Vagina (tissue), 2 donors: ENCODE measurements at regions not wholly inside any gene's neighbourhood (a gene's known extent, or its start where the extent isn't known, plus 50 kb on each side); places are given as distances from the start of the nearest gene placed in this dataset.

Source experiments
- DNase-seq, 2 donors: peaks; one replicate each; pipeline ENCODE4 v3.0.0-alpha.2; 2017; ENCODE audit errors: extremely low spot score in 2 of 2
- H3K27ac ChIP-seq: fragments of 200-600 bp; sonication (generic); one replicate; pipeline ENCODE4 v1.5.1; 2019
- H3K27me3 ChIP-seq: fragments of 200-600 bp; sonication (generic); one replicate; pipeline ENCODE4 v1.5.1; 2019
- H3K36me3 ChIP-seq, 2 donors: fragments of 200-600 bp; sonication (generic); one replicate each; pipeline ENCODE4 v1.5.1; 2017 to 2019
- H3K4me1 ChIP-seq: fragments of 200-600 bp; sonication (generic); one replicate; pipeline ENCODE4 v1.5.1; 2019
- H3K4me3 ChIP-seq, 2 donors: fragments of 200-600 bp; sonication (generic); 1 replicate in 1 of 2; 2 replicates in 1 of 2; pipeline ENCODE4 v1.5.1; 2016 to 2019
- H3K9me3 ChIP-seq: fragments of 200-600 bp; sonication (generic); one replicate; pipeline ENCODE4 v1.5.1; 2019
- CTCF ChIP-seq, 3 experiments: fragments of 450-650 bp in 2 of 3; fragments of 200-600 bp in 1 of 3; sonication (generic) in 1 of 3; IDR thresholded peaks; one replicate each; pipeline ENCODE4 v1.5.1; 2017 to 2019; ENCODE audit warnings: antibody characterized with exemption in 3 of 3, mild to moderate bottlenecking in 2 of 3, moderate library complexity in 2 of 3
- POLR2A ChIP-seq, 2 donors: fragments of 450-650 bp; IDR thresholded peaks; one replicate each; pipeline ENCODE4 v1.6.1; 2017; ENCODE audit warnings: antibody characterized with exemption in 2 of 2, mild to moderate bottlenecking in 2 of 2, moderate library complexity in 2 of 2
- POLR2AphosphoS5 ChIP-seq, 2 donors: sonication (generic); formaldehyde crosslinking; IDR thresholded peaks; one replicate each; pipeline ENCODE4 v1.9.0; 2017; ENCODE audit warnings: antibody characterized with exemption in 2 of 2, mild to moderate bottlenecking in 2 of 2, low read depth in 1 of 2; ENCODE audit not compliant: insufficient read depth in 1 of 2
- intact Hi-C: fragments of 100-400 bp; cut with DNase I; formaldehyde crosslinking; loops from one replicate; pipeline ENCODE4 v1.15.1; 2023

- Histone ChIP-seq H3K4me1 (no peaks in the 10 kb centered on the region), H3K36me3 (no peaks in the 10 kb centered on the region), H3K27ac (no peak overlapping the region), H3K4me3 (no peak overlapping the region), H3K9me3 (no peaks in the 10 kb centered on the region), H3K27me3 (no peaks in the 10 kb centered on the region)
- intact Hi-C loops: no loop called here
- no peak for DNase-seq
- TF ChIP-seq POLR2A (IDR thresholded peaks at IDR 0.05) (no peak), POLR2AphosphoS5 (IDR thresholded peaks at IDR 0.05; ENCODE audit: insufficient read depth in 1 of 2, low read depth in 1 of 2) (no peak), CTCF (IDR thresholded peaks at IDR 0.05) (no peak)
Observed at GRCh38 chr7:13454916-13455592, 534.4 kb downstream of the ETV1 start.

GRCh38 chr7:13457790-13458189, 531.7 kb downstream of the ETV1 start:
- H3K36me3 ChIP-seq: no peaks in the 10 kb centered on the region

GRCh38 chr7:13466874-13467547, 522.5 kb downstream of the ETV1 start:
- H3K9me3 ChIP-seq: no peaks in the 10 kb centered on the region
- no peak for DNase-seq
- H3K4me3 ChIP-seq: no peak overlapping the region
- no peak overlapping the region for H3K27ac ChIP-seq
- H3K27me3 ChIP-seq: no peaks in the 10 kb centered on the region
- H3K36me3 ChIP-seq: no peaks in the 10 kb centered on the region
- H3K4me1 ChIP-seq: no peaks in the 10 kb centered on the region
- intact Hi-C loops: no loop called here
- TF ChIP-seq POLR2AphosphoS5 (IDR thresholded peaks at IDR 0.05; ENCODE audit: insufficient read depth in 1 of 2, low read depth in 1 of 2) (no peak), POLR2A (IDR thresholded peaks at IDR 0.05) (no peak), CTCF (IDR thresholded peaks at IDR 0.05) (no peak)

More at GRCh38 chr7:13457790-13458189, 531.7 kb downstream of the ETV1 start:
- Histone ChIP-seq H3K4me1 (no peaks in the 10 kb centered on the region), H3K27ac (no peak overlapping the region), H3K4me3 (no peak overlapping the region), H3K27me3 (no peaks in the 10 kb centered on the region), H3K9me3 (no peaks in the 10 kb centered on the region)
- DNase-seq: no peak
- no peak for TF ChIP-seq POLR2AphosphoS5 (IDR thresholded peaks at IDR 0.05; ENCODE audit: insufficient read depth in 1 of 2, low read depth in 1 of 2)
- no peak for TF ChIP-seq CTCF (IDR thresholded peaks at IDR 0.05)
- TF ChIP-seq POLR2A (IDR thresholded peaks at IDR 0.05): no peak
- intact Hi-C loops: no loop called here

DNA sequence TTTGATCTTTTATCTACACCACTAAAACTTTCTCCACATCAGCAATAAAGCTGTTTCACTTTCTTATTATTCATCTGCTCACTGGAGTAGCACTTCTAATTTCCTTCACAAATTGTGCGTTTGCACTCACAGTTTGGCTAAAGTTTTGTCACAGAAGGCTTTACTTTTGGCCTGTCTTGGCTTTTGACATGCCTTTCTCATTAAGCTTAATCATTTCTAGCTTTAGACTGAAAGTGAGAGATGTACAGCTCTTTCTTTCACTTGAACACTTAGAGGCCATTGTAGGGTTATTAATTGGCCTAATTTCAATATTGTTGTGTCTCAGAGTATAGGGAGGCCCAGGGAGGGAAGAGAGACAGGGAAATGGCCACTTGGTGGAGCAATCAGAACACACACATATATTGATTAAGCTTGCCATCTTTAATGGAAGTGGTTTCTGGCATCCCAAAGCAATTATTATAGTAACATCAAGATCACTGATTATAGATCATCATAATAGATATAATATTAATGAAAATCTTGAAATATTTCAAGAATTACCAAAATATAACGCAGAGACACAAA, 512.5 kb downstream of the ETV1 start:
- Histone ChIP-seq H3K27ac (no peak overlapping the region), H3K36me3 (no peaks in the 10 kb centered on the region), H3K4me1 (no peaks in the 10 kb centered on the region), H3K27me3 (no peaks in the 10 kb centered on the region), H3K4me3 (no peak overlapping the region), H3K9me3 (no peaks in the 10 kb centered on the region)
- intact Hi-C loops: no loop called here
- no peak for TF ChIP-seq CTCF (IDR thresholded peaks at IDR 0.05)
- TF ChIP-seq POLR2A (IDR thresholded peaks at IDR 0.05): no peak
- TF ChIP-seq POLR2AphosphoS5 (IDR thresholded peaks at IDR 0.05; ENCODE audit: insufficient read depth in 1 of 2, low read depth in 1 of 2): no peak
- DNase-seq: no peak

DNA sequence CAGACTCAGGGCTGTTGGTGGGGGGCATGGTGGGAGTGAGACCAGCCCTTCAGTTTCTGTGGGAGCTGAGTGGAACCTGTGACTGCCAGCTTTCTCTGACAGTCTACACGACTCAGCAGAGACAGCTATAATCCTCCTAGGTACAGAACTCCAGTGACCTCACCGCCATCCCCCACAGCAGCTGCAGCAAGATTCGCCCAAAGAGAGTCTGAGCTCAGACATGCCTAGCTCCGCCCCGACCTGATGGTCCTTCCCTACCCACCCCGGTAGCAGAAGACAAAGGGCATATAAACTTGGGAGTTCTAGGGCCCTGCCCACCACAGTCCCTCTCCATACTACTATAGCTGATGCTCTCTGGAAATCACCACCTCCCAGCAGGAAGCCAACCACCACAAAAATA, 500.1 kb downstream of the ETV1 start:
- Histone ChIP-seq H3K4me3 (no peak overlapping the region), H3K36me3 (no peaks in the 10 kb centered on the region), H3K27ac (no peak overlapping the region), H3K4me1 (no peaks in the 10 kb centered on the region), H3K9me3 (no peaks in the 10 kb centered on the region), H3K27me3 (no peaks in the 10 kb centered on the region)
- DNase-seq: no peak
- TF ChIP-seq CTCF (IDR thresholded peaks at IDR 0.05): no peak
- no peak for TF ChIP-seq POLR2AphosphoS5 (IDR thresholded peaks at IDR 0.05; ENCODE audit: insufficient read depth in 1 of 2, low read depth in 1 of 2)
- TF ChIP-seq POLR2A (IDR thresholded peaks at IDR 0.05): no peak
- intact Hi-C loops: no loop called here
